HG02981 (cell line): ENCODE measurements at regions not wholly inside any gene's neighbourhood (a gene's known extent, or its start where the extent isn't known, plus 50 kb on each side); places are given as distances from the start of the nearest gene placed in this dataset.
"Not testable (repeated sequence)": the region's sequence is repeated elsewhere in the genome, so short reads cannot be mapped to it uniquely, and the experiment has no call there.

Experiments
- ATAC-seq: cut with Tn5 transposase; IDR thresholded peaks from one replicate; pipeline ENCODE4 v1.9.1; 2021; ENCODE audit warnings: mild to moderate bottlenecking, moderate library complexity; ENCODE audit not compliant: unreplicated experiment

DNA sequence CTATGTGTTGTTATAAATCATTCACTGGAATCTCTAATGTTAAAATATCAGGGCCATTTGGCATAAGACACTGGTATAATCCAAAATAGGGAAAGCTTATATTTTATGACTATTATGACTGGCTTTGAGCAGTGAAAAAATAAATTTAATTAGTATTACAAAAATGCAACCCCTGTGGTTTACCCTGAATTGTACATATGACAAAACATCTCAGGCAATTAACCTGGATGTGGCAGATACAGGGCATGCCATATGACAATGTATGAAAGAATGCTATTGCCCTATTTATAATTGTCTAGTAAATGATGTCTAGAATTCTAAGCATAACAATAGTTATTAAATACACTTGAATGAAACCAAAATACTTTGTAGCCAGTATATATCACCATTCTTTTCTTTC, 532.5 kb upstream of the ADGRL4 start:
- no peak for ATAC-seq

DNA sequence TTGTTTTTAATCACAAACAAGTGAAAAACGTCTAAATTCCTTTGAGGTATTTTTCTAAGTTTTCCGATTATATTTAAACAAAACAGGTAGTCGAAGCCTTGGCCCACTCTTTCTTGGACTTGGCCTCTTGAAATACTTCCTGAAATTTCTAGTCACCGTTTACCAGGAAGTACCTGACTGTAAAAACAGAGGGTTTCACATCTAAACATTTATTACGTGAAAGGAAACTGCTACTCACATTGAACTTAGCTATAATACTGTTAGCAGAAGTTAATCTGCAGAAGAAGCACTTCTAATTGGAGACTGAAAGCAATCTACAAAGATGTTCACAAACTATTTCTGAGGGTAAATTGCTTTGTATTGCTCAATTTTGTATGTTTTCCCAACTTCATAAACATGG, 526.0 kb upstream of the ADGRL4 start:
- no peak for ATAC-seq

DNA sequence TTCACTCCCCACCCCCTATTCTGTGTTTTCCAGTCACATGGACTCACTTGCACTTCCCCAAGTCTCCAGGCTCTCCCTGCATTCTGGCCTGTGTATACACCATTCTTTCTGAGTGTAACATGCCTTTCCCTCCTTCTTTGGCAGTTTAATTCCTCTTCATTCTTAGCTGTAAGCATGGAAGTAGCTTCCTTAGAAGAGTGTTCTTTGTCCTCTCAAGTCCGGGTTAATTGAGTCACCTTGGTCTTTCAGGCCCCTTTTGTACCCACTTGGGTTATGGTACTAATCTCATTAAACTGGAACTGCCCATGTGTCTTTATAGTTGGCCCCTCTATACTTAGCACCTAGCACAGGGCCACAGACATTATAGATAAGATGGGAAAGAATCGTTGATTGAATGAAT, 525.3 kb upstream of the ADGRL4 start:
- ATAC-seq: no peak

DNA sequence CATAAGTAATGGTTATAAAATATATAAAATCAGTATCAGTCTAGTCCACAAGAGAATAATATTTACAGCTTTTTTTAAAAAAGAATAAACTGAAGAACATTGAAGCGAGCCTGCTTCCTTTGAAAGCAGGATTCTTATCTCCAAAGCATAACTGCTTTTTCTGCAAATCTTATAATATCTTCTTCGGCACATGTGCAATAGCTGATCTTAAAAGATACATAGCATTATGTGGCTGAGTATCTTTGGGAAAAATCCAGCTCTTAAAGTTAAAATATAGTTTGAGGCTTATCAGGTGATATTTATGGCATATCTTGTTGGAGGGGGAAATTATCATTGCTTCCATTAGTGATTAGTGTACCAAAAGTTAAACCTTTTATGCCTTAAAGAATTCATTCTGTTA, 523.9 kb upstream of the ADGRL4 start:
- no peak for ATAC-seq

DNA sequence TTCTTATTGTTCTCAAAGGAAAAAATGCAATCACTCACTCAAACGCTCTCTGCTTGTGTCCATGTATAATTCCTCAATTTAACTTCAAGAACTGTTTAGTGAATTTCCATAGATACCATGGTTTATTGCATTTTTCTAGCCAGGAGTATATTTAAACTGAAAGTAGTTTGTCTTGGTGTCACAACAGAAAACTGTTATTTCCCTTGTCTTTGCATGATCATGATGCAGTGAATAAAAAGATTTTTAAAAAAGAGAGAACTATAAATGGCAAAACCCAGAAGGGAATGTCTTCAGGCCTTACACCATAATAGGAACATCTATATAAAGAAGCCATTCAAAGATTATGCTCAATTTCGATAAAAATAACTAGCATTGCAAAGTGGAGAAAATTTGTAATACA, 523.5 kb upstream of the ADGRL4 start:
- ATAC-seq: no peak

DNA sequence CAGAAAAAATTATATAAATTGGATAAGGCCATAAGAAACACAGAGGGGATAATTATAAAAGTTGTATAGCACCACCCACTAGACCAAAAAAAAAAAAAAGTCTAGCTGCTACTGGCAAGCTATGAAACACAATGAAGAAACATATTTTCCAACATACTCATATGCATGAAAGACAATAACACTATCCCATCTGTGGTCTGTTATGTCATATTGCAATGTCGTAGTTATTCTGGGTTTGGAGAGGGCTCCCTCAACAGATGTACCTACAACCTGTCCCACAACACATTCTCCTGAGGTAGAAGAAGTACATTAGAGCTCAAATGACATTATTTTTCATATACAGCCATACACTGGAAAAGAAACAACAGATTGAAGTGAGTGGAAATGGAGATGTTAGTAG, 517.6 kb upstream of the ADGRL4 start:
- no peak for ATAC-seq

DNA sequence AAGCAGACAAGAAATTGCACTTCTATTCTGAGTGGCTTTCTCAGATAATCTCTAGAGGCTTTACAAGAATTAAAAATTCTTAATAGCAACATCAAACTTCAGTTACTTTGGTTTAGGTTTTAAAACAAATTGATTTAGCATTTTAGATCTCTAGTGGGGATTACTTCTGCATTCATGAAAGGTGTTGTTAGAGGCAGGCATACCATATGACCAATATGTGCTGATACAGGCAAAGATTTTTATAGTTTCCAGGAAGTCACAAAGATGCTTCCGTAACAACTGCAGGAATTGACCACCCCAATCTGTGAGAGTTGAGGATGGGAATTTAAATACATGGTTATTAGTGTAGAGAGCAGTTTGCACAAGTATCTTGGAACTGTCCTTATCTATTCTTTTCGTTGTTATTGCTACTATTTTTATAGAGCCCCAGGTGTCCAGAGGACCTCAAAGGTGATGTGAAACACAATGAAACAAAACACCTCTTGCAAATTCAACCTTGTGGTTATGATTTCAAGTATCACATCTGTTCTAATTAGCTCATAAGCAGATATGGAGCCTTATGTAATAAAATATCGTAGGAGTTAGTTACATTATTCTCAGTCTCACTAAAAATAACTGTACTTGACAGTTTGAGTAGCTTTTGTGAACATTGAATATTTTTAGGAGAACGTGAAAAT, 512.7 kb upstream of the ADGRL4 start:
- no peak for ATAC-seq

DNA sequence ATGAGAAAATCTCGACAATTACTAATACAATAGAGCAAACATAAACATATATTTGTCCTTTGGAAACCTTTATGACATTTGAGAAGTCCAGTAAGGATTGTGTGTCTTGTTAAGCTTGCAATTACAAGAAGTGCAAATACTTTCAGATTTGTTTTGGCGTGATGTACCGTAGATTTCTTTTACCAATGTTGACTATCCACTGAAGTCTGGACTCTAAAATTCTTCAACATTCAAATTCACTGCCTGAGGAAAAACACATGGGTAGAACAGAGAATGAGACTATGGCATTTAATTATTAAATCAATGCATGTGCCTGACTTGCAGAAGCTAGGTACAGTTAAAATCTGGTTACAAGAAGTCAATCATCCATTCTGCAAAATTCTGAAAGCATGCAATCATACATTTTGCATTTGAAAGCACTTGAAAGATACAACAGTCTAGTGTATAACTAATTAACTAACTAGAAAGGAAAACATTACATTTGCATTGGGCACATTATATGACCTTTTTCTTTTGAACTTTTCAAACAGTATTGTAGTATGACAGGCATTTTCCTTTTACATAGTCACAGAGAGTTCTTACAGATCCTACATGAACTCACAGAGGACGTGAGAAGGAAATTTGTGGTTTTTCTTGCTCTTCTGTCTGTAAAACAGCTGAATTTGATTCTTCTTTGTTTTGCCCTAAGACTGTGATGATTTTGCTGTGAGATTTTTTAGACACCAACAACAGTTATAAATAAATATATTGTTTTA, 511.1 kb upstream of the ADGRL4 start:
- ATAC-seq: no peak

DNA sequence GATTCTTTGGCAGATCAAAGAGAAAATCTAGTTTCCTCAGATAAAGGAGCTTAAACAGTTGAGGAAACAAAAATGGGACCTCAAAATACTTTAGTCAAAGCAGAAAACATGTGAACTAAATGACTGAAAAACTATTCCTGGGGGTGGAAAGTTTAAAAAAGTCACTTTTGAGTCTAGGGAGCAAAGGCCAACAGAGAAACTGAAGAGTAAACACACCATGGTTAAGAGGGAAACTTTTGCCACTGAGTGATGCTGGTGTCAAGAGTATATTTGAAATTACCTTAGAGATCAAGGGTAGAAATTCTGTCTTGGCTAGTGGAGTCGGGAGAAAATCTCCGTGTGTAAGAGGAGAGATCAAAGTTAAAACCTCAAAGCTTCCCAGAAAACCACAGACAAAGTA, 501.2 kb upstream of the ADGRL4 start:
- ATAC-seq: no peak

DNA sequence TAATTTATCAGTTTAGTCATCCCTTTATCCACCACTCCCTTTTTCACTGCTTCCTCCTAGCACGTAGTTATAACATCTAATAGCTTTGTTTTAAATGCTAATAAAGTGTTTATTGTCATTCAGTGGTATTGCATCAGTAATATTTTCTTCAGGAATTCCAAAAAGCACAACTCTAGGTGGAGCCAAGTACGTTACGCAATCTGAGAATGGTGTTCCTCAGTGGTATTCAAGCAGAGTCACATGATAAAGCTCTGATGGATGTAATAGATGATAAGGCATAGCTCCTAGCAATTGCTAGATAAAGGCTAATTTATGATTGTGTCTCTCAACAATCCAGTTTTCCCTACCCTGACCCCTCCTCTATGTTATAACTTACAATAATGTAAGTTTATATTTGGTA, 494.6 kb upstream of the ADGRL4 start:
- no peak for ATAC-seq

DNA sequence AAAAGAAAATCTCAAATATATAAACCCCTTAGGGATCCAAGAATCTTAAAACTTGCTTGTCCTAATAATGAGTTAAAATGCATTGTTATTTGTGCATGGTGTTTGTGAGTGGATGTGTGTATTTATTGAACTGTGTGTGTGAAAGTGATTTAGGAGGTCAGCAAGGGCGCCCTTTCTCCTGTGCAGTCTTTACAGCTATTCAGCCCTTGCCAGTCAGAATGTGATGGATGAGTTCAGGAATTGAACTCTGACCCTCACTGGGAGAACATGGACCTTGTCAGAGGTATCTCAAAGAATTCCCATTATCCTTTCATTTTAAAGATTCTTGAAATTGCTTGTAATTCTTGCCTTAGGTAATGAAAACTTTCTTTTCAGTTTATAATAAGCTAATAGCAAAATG, 493.0 kb upstream of the ADGRL4 start:
- ATAC-seq: no peak

DNA sequence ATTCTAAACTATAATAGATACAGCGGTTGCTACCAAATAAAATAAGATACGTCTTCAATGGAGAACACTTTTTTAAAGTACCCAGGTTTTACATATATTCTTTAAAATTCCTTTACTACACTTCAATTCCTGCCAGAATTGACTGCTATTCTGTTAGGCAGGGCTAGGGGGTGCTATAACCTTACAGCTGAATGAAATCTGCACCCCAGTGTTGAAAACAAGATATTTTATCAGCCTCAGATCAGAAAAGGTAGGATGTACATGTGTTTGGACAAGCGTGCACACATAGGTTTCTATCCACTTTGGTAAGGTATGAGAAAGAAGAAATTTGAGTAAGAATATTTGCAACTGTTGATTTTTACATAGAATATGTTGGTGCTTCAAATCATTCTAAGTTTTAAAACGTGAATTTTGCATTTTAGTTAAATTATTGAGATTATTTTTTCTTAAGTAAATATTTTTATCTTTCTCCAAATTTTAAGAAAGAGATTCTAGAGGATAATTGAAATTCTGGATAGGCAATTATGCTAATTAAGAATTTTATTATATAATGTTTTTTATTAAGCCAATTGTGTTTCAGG, 490.8 kb upstream of the ADGRL4 start:
- peak; percentile 79 for ATAC-seq

DNA sequence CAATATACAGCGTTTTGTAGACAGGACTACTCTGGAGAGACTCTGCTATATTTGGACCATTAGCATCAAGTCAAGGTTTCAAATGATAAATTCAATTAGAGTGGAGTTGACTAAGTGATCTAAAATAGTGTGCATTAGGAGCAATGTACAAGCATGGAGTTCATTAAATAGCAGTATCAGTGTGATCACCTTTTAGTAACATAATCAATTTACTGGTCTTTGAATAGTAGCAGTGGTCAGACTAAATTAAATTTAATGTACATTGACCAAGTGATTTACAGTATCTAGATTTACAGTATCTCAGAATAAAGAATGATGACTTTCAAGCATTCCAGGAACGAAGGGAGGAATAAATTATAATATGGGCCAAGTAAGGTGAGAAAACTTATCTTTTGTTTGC, 489.6 kb upstream of the ADGRL4 start:
- no peak for ATAC-seq

DNA sequence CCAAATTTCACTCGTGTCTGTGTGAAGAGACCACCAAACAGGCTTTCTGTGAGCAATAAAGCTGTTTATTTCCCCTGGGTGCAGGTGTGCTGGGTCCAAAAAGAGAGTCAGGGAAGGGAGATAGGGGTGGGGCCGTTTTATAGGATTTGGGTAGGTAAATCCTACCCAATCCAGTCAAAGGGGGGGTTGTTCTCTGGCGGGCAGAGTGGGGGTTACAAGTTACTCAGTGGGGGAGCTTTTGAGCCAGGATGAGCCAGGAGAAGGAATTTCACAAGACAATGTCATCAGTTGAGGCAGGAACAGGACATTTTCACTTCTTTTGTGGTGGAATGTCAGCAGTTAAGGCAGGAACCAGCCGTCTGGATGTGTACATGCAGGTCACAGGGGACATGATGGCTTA, 487.2 kb upstream of the ADGRL4 start:
- ATAC-seq: not testable (repeated sequence)

DNA sequence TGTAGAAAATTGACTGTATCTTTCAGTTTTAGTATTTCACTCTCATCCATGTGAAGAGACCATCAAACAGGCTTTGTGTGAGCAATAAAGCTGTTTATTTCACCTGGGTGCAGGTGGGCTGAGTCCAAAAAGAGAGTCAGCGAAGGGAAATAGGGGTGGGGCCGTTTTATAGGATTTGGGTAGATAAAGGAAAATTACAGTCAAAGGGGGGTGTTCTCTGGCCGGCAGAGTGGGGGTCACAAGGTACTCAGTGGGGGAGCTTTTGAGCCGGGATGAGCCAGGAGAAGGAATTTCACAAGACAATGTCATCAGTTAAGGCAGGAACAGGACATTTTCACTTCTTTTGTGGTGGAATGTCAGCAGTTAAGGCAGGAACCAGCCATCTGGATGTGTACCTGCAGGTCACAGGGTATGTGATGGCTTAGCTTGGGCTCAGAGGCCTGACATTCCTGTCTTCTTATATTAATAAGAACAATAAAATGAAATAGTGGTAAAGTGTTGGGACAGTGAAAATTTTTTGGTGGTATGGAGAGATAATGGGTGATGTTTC, 482.1 kb upstream of the ADGRL4 start:
- ATAC-seq: not testable (repeated sequence)

DNA sequence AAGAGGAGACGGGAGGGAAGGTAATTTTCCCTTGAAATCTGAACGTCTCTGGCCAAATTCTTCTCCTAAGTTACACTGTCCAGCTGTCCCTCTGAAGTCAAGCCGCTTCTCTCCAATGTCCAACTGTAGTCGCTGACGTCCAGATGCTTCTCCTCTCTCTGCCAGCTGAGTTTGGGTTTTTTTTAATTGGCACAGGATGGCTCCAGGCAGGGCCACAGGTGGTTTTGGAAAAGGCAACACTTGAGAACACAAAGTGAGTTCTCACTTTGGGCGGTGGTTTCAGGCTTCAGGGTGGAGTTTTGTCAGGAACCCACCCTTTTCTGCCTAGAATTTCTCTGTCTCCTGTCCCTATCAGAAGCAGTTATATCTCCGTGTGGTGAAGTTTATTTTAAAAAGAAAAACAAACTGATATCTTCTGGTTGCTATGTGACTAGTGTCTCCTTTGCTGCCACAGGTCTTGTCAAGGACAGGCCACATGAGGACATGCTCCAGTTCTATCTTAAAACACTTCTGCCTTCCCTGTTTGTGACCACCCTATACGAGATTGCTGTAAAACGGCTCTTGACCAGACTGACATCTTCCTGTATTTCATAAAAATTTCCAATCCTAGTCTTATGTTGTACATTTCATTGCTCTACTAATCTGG, 472.3 kb upstream of the ADGRL4 start:
- ATAC-seq: no peak

DNA sequence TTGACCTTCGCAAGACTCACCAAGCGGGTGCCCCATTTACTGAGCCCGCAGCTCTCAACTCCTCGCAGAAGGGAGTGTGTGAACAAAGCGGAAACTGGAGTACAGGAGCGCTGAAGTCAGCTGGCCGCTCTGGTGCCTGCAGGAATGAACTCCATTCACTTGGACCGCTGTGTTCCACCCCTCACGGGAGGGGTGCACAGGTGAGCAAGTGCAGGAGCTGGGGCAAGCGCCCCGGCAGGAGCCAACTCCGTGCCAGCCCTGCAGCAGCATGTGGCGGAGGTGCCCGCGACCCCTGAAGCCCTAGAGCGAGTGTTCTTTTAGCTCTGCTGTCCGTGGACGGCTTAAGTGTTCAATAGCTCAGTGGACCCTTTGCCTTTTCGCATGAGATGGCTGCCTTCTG, 471.6 kb upstream of the ADGRL4 start:
- no peak for ATAC-seq

DNA sequence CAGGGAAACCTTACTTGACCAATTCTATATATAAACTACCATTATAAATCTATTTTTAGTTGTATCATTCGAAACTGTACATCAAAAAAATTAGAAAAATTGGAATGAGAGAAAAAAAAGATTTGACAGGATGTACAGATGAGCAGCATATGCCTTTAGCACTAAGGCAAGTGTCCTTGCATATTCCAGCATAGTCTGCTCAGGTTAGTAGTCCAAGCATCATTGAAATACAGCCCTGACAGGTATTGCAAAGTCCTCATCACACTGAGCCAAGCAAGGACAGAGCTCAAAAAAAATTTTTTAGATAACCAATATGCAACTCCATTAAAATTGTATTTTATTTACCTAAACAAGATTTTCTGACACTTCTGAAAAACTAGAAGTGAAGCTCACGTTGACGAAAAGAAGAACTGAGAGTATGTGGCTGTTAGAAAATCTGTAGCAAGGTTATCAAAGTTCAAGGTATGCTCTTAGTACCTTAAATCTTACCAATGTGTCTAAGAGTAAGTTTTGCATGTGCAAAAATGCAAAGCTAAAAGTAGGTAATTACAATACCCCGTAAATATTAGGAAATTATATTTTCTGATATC, 465.6 kb upstream of the ADGRL4 start:
- peak; percentile 84 for ATAC-seq

DNA sequence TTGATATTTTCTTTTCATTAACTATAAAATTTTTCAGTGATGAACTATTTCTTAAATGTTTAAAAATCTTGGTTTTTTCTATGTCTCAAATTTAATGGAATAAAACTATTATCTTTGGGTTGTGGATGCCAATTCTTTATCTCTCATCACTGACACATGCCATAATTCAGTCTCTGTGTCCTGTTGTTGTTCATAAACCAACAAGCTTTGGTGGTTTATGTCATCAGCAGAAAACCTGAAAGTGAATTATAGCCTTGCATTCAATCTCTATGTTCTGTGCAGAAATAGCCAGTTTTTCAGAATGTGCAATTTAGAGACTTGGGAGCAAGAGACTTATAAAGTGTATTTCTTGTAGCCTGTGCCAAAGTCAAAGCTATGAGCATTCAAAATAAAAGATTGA, 462.6 kb upstream of the ADGRL4 start:
- no peak for ATAC-seq

DNA sequence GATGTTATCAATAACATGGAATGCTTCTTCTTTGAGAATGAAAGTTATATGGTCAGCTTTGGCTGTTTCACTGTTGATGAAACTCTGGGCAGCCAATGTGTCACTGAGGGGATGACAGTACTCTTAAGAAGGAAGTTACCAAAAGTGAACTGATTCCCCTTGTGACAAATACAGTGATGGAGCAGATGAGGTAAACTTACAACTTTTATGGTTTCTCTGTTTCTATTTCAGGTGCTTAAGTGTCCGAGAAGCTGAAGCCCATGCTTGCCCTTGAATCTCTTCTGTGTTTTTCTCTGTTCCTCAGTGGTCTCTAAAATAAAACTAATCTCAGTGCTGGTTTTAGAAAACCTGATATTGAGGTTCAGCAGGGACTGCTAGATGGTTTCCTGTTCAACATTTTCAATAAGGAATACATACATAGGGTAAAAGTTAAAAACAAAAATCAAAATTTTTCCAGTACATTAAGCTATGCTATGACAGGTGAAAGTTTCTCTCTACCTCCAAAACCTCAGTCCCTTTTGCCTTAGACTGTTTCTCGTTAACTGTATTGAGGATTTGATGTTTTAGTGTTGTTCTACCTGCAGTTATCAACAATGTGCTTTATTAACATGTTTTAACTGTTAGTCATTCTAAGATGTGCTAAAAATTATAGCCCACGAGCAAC, 454.4 kb upstream of the ADGRL4 start:
- ATAC-seq: peak; percentile 98
